SH-SY5Y (cell line): ENCODE measurements at regions not wholly inside any gene's neighbourhood (a gene's known extent, or its start where the extent isn't known, plus 50 kb on each side); places are given as distances from the start of the nearest gene placed in this dataset.

Experiments
- GATA2 ChIP-seq: IDR thresholded peaks from 2 replicates; pipeline ENCODE4 v1.6.1; 2011; ENCODE audit warnings: mild to moderate bottlenecking, low read depth, low read length
- GATA3 ChIP-seq: IDR thresholded peaks from 2 replicates; pipeline ENCODE4 v1.6.1; 2011; ENCODE audit warnings: low read depth, mild to moderate bottlenecking, low read length, moderate library complexity

GRCh38 chr11:121901886-121902285 lies 214.1 kb downstream of the BLID start:
- TF ChIP-seq GATA3 (no peak), GATA2 (no peak)
